NCI-H128 (cell line): ENCODE measurements at regions not wholly inside any gene's neighbourhood (a gene's known extent, or its start where the extent isn't known, plus 50 kb on each side); places are given as distances from the start of the nearest gene placed in this dataset.

Experiments used
- DNase-seq: peaks from one replicate; lab custom pipeline; 2025; ENCODE audit not compliant: unreplicated experiment; lab: John Stamatoyannopoulos, UW

GRCh38 chr3:94946683-94947082 lies 883.8 kb downstream of the NSUN3 start:
- no peak for DNase-seq

- no peak for DNase-seq
These were observed 898.7 kb downstream of the NSUN3 start for GRCh38 chr3:94961423-94962100.

GRCh38 chr3:94965867-94966475 lies 903.1 kb downstream of the NSUN3 start:
- DNase-seq = no peak

- DNase-seq = no peak
These were observed 904.3 kb downstream of the NSUN3 start for GRCh38 chr3:94967196-94967595.

GRCh38 chr3:94968519-94968918 lies 905.7 kb downstream of the NSUN3 start:
- no peak for DNase-seq

- DNase-seq = no peak
These were observed 909.2 kb downstream of the NSUN3 start for GRCh38 chr3:94972066-94972465.

GRCh38 chr3:94978084-94978483 lies 915.2 kb downstream of the NSUN3 start:
- DNase-seq = no peak

- no peak for DNase-seq
These were observed 922.9 kb downstream of the NSUN3 start for GRCh38 chr3:94985778-94986177.

GRCh38 chr3:94990952-94991705 lies 928.3 kb downstream of the NSUN3 start:
- no peak for DNase-seq

- no peak for DNase-seq
These were observed 933.9 kb downstream of the NSUN3 start for GRCh38 chr3:94996743-94997142.

GRCh38 chr3:95002438-95003046 lies 939.7 kb downstream of the NSUN3 start:
- DNase-seq = no peak

GRCh38 chr3:95028688-95029087 lies 965.8 kb downstream of the NSUN3 start:
- DNase-seq = no peak

- no peak for DNase-seq
These were observed 966.8 kb downstream of the NSUN3 start for GRCh38 chr3:95029644-95030043.

GRCh38 chr3:95036526-95037021 lies 973.7 kb downstream of the NSUN3 start:
- no peak for DNase-seq

- DNase-seq = no peak
These were observed 974.2 kb downstream of the NSUN3 start for GRCh38 chr3:95037097-95037496.

- DNase-seq = no peak
These were observed 975.1 kb downstream of the NSUN3 start for GRCh38 chr3:95037927-95038326.

- DNase-seq = no peak
These were observed 981.2 kb downstream of the NSUN3 start for GRCh38 chr3:95044101-95044500.

GRCh38 chr3:95048564-95048963 lies 985.7 kb downstream of the NSUN3 start:
- DNase-seq = no peak

- no peak for DNase-seq
These were observed 987.0 kb downstream of the NSUN3 start for GRCh38 chr3:95049841-95050240.

- no peak for DNase-seq
These were observed 992.4 kb downstream of the NSUN3 start for GRCh38 chr3:95055288-95055687.

GRCh38 chr3:95082191-95082590 lies 1019.3 kb downstream of the NSUN3 start:
- no peak for DNase-seq

GRCh38 chr3:95084738-95085137 lies 1021.9 kb downstream of the NSUN3 start:
- DNase-seq = no peak
